A549 (cell line): ENCODE measurements at regions not wholly inside any gene's neighbourhood (a gene's known extent, or its start where the extent isn't known, plus 50 kb on each side); places are given as distances from the start of the nearest gene placed in this dataset.

ENCODE experiments used
- BHLHE40 ChIP-seq: IDR thresholded peaks from 2 replicates; pipeline ENCODE4 v1.6.1; 2012; ENCODE audit warnings: low read depth, low read length, inconsistent platforms
- CEBPB ChIP-seq, 2 experiments: fragments of >200 bp in 1 of 2; sonication (Bioruptor Twin) in 1 of 2; formaldehyde crosslinking in 1 of 2; IDR thresholded peaks; 2 replicates each; pipeline ENCODE4 v1.6.1; 2012 to 2016
- CTCF ChIP-seq: fragments of >200 bp; sonication (Bioruptor Twin); formaldehyde crosslinking; IDR thresholded peaks from 3 replicates; pipeline ENCODE4 v1.5.1; 2016
- EP300 ChIP-seq, 2 experiments: fragments of >200 bp; sonication (Bioruptor Twin); formaldehyde crosslinking; IDR thresholded peaks; 2 replicates in 1 of 2; 3 replicates in 1 of 2; pipeline ENCODE4 v1.6.1; 2016 to 2017
- FOXS1 ChIP-seq: fragments of 250-450 bp; sonication (Bioruptor Pico); IDR thresholded peaks from 2 replicates; pipeline ENCODE4 v1.5.0; 2020; ENCODE audit warnings: mild to moderate bottlenecking, moderate library complexity
- JUN ChIP-seq, 2 experiments: fragments of >200 bp; sonication (Bioruptor Twin); formaldehyde crosslinking; IDR thresholded peaks; 2 replicates in 1 of 2; 3 replicates in 1 of 2; pipeline ENCODE4 v1.6.1; 2016 to 2017
- KDM1A ChIP-seq: fragments of 200-600 bp; sonication (generic); IDR thresholded peaks from 2 replicates; pipeline ENCODE4 v1.6.1; 2016; ENCODE audit warnings: low read depth, mild to moderate bottlenecking
- MYC ChIP-seq: IDR thresholded peaks from 2 replicates; pipeline ENCODE4 v1.6.1; 2012; ENCODE audit warnings: mild to moderate bottlenecking, inconsistent platforms, low read length, improper control_type of control experiment, borderline replicate concordance
- POLR2A ChIP-seq: IDR thresholded peaks from 2 replicates; pipeline ENCODE4 v1.6.1; 2012; ENCODE audit warnings: mild to moderate bottlenecking, low read length
- POLR2AphosphoS2 ChIP-seq: conservative IDR thresholded peaks from 2 replicates; pipeline ENCODE4 v1.6.1; 2012; ENCODE audit warnings: low read length, improper control_type of control experiment, inconsistent platforms
- RFX5 ChIP-seq: fragments of 450-650 bp; IDR thresholded peaks from 2 replicates; pipeline ENCODE4 v1.7.1; 2014; ENCODE audit warnings: antibody characterized with exemption, mild to moderate bottlenecking, moderate library complexity
- ZFP36 ChIP-seq: fragments of 450-650 bp; IDR thresholded peaks from 2 replicates; pipeline ENCODE4 v1.6.1; 2014; ENCODE audit warnings: borderline replicate concordance; ENCODE audit not compliant: partially characterized antibody
- TF ChIP-seq, protein P1 (sequence below): fragments of >200 bp; sonication (Bioruptor Twin); formaldehyde crosslinking; IDR thresholded peaks from 3 replicates; pipeline ENCODE4 v1.6.1; 2016

- TF ChIP-seq CTCF = no peak
- no peak for TF ChIP-seq FOXS1 (CRISPR knock-in tag)
- no peak for TF ChIP-seq POLR2A
- TF ChIP-seq JUN (IDR thresholded peaks at IDR 0.05) = no peak
- TF ChIP-seq CEBPB (IDR thresholded peaks at IDR 0.05) = no peak
- no peak for TF ChIP-seq POLR2AphosphoS2
- TF ChIP-seq MYC = no peak
- no peak for TF ChIP-seq ZFP36
- TF ChIP-seq KDM1A = no peak
- TF ChIP-seq, protein P1, sequence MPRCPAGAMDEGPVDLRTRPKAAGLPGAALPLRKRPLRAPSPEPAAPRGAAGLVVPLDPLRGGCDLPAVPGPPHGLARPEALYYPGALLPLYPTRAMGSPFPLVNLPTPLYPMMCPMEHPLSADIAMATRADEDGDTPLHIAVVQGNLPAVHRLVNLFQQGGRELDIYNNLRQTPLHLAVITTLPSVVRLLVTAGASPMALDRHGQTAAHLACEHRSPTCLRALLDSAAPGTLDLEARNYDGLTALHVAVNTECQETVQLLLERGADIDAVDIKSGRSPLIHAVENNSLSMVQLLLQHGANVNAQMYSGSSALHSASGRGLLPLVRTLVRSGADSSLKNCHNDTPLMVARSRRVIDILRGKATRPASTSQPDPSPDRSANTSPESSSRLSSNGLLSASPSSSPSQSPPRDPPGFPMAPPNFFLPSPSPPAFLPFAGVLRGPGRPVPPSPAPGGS = no peak
- TF ChIP-seq EP300 (IDR thresholded peaks at IDR 0.05) = no peak
- no peak for TF ChIP-seq BHLHE40
- no peak for TF ChIP-seq RFX5
Measured at GRCh38 chr5:147981074-147981473, 74.7 kb upstream of the C5orf46 start.
